Testis (tissue), 2 donors: ENCODE measurements at regions not wholly inside any gene's neighbourhood (a gene's known extent, or its start where the extent isn't known, plus 50 kb on each side); places are given as distances from the start of the nearest gene placed in this dataset.

ENCODE experiments used
- DNase-seq: peaks from one replicate; pipeline ENCODE4 v3.0.0-alpha.2; 2019
- H3K27ac ChIP-seq, 2 donors: fragments of 200-600 bp; sonication (generic); one replicate each; pipeline ENCODE4 v1.5.1; 2019
- H3K27me3 ChIP-seq: fragments of 200-600 bp; sonication (generic); one replicate; pipeline ENCODE4 v1.5.1; 2019
- H3K36me3 ChIP-seq: fragments of 200-600 bp; sonication (generic); one replicate; pipeline ENCODE4 v1.5.1; 2017; ENCODE audit warnings: low read depth; ENCODE audit errors: missing control alignments
- H3K4me1 ChIP-seq: fragments of 200-600 bp; sonication (generic); one replicate; pipeline ENCODE4 v1.5.1; 2019
- H3K4me3 ChIP-seq, 2 donors: fragments of 200-600 bp; sonication (generic); one replicate each; pipeline ENCODE4 v1.5.1; 2017 to 2019
- H3K9me3 ChIP-seq: fragments of 200-600 bp; sonication (generic); one replicate; pipeline ENCODE4 v1.5.1; 2017
- POLR2A ChIP-seq: fragments of 450-650 bp; IDR thresholded peaks from one replicate; pipeline ENCODE4 v1.6.1; 2017; ENCODE audit warnings: antibody characterized with exemption, mild to moderate bottlenecking, moderate library complexity
- WGBS, 2 donors: methylation state at CpG; one replicate each; pipeline ENCODE4 v1.1.5; 2018; 5-methylcytosine and 5-hydroxymethylcytosine counted together
- intact Hi-C: fragments of 100-400 bp; cut with DNase I; formaldehyde crosslinking; loops from one replicate; pipeline ENCODE4 v1.15.1; 2023; ENCODE audit warnings: low total_unique reads
- TF ChIP-seq, protein P1 (sequence below), 3 experiments: fragments of 450-650 bp in 2 of 3; fragments of 200-600 bp in 1 of 3; sonication (generic) in 1 of 3; IDR thresholded peaks; one replicate each; pipeline ENCODE4 v1.5.1; 2016 to 2019; ENCODE audit warnings: antibody characterized with exemption in 3 of 3, mild to moderate bottlenecking in 2 of 3, moderate library complexity in 1 of 3

- no peaks in the 10 kb centered on the region for H3K4me1 ChIP-seq
- no peak overlapping the region for H3K4me3 ChIP-seq
- H3K27me3 ChIP-seq = no peaks in the 10 kb centered on the region
- no peak for DNase-seq
- no peaks in the 10 kb centered on the region for H3K36me3 ChIP-seq
- TF ChIP-seq POLR2A = no peak
- TF ChIP-seq, protein P1, sequence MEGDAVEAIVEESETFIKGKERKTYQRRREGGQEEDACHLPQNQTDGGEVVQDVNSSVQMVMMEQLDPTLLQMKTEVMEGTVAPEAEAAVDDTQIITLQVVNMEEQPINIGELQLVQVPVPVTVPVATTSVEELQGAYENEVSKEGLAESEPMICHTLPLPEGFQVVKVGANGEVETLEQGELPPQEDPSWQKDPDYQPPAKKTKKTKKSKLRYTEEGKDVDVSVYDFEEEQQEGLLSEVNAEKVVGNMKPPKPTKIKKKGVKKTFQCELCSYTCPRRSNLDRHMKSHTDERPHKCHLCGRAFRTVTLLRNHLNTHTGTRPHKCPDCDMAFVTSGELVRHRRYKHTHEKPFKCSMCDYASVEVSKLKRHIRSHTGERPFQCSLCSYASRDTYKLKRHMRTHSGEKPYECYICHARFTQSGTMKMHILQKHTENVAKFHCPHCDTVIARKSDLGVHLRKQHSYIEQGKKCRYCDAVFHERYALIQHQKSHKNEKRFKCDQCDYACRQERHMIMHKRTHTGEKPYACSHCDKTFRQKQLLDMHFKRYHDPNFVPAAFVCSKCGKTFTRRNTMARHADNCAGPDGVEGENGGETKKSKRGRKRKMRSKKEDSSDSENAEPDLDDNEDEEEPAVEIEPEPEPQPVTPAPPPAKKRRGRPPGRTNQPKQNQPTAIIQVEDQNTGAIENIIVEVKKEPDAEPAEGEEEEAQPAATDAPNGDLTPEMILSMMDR (IDR thresholded peaks at IDR 0.05) = no peak
- 74 to 91% methylated on average over 3 of the region's 3 CpGs for WGBS, 2 donors
- H3K9me3 ChIP-seq = no peaks in the 10 kb centered on the region
- intact Hi-C loops = no loop called here
- no peak overlapping the region for H3K27ac ChIP-seq
These were observed 212.9 kb downstream of the ACTL7B start for GRCh38 chr9:108642871-108643270.

DNA sequence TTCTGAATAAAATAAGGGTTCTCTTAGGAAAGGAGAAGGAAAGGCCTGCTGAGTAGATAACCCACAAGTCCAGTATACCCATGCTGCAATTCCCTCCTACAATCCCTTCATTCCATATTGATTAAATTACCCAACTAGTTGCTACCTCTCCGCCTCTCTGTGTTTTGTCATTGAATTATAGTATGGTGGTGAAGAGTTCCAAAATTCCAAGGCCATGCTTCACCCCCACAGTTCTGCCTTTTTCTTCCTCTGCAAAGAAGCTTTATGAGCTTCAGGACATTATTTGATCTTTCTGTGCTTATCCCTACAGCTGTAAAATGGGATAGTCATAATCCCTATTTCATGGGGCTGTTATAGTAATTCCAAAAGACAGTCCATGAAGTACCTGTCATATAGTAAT is 215.6 kb downstream of the ACTL7B start:
- Histone ChIP-seq H3K4me1 (no peaks in the 10 kb centered on the region), H3K27ac (no peak overlapping the region), H3K9me3 (no peaks in the 10 kb centered on the region), H3K36me3 (no peaks in the 10 kb centered on the region), H3K4me3 (no peak overlapping the region), H3K27me3 (no peaks in the 10 kb centered on the region)
- no peak for DNase-seq
- intact Hi-C loops = no loop called here
- 90 to 93% methylated on average over 1 of the region's 1 CpG for WGBS, 2 donors
- no peak for TF ChIP-seq POLR2A
- TF ChIP-seq, protein P1 (IDR thresholded peaks at IDR 0.05) = no peak

DNA sequence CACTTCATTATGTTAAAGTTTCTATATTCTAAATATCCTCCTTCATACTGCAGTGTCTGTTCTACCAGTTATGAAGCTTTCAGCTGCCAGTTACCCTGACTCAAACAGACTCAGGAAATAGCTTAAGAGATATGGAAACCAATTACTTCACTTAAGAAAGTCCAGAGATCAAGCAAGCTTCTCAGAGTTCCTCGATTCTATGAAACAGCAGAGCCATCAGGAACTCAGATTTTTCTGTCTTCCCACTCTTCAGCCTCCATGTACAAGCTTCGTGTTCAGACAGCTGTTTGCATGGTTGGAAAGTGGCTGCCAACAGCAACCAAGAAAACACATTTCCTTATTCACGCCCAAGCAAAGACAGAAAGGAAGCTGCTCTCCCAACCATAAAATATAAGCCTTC is 216.1 kb downstream of the ACTL7B start:
- Histone ChIP-seq H3K4me3 (no peak overlapping the region), H3K9me3 (no peaks in the 10 kb centered on the region), H3K27ac (no peak overlapping the region), H3K4me1 (no peaks in the 10 kb centered on the region), H3K27me3 (no peaks in the 10 kb centered on the region), H3K36me3 (no peaks in the 10 kb centered on the region)
- TF ChIP-seq, protein P1 (IDR thresholded peaks at IDR 0.05) = no peak
- TF ChIP-seq POLR2A = no peak
- DNase-seq = no peak
- intact Hi-C loops = no loop called here
- WGBS, 2 donors = 73 to 79% methylated on average over 3 of the region's 3 CpGs

- H3K36me3 ChIP-seq = no peaks in the 10 kb centered on the region
- TF ChIP-seq, protein P1 (IDR thresholded peaks at IDR 0.05) = no peak
- TF ChIP-seq POLR2A = no peak
- WGBS, 2 donors = 89 to 90% methylated on average over 5 of the region's 5 CpGs
These were observed 216.7 kb downstream of the ACTL7B start for GRCh38 chr9:108639091-108639490.

GRCh38 chr9:108637340-108637739 is 218.4 kb downstream of the ACTL7B start:
- no peak overlapping the region for H3K4me3 ChIP-seq
- 80 to 85% methylated on average over 6 of the region's 6 CpGs for WGBS, 2 donors
- no peak for DNase-seq
- H3K36me3 ChIP-seq = no peaks in the 10 kb centered on the region
- no peaks in the 10 kb centered on the region for H3K9me3 ChIP-seq
- H3K4me1 ChIP-seq = no peaks in the 10 kb centered on the region
- TF ChIP-seq, protein P1 (IDR thresholded peaks at IDR 0.05) = no peak
- no peak for TF ChIP-seq POLR2A
- H3K27ac ChIP-seq = no peak overlapping the region
- intact Hi-C loops = no loop called here
- no peaks in the 10 kb centered on the region for H3K27me3 ChIP-seq

More at GRCh38 chr9:108639091-108639490, 216.7 kb downstream of the ACTL7B start:
- no peak for DNase-seq
- Histone ChIP-seq H3K4me1 (no peaks in the 10 kb centered on the region), H3K9me3 (no peaks in the 10 kb centered on the region), H3K27ac (no peak overlapping the region), H3K4me3 (no peak overlapping the region), H3K27me3 (no peaks in the 10 kb centered on the region)
- intact Hi-C loops = no loop called here
